IMR-90 (cell line): ENCODE measurements at regions not wholly inside any gene's neighbourhood (a gene's known extent, or its start where the extent isn't known, plus 50 kb on each side); places are given as distances from the start of the nearest gene placed in this dataset.

Source experiments
- CEBPB ChIP-seq: IDR thresholded peaks from 2 replicates; pipeline ENCODE4 v1.6.1; 2012; ENCODE audit warnings: low read depth, low read length, improper control_type of control experiment
- CHD1 ChIP-seq: IDR thresholded peaks from 2 replicates; pipeline ENCODE4 v1.6.1; 2012; ENCODE audit warnings: low read depth, low read length, improper control_type of control experiment
- CTCF ChIP-seq: conservative IDR thresholded peaks from 2 replicates; pipeline ENCODE4 v1.5.1; 2012; ENCODE audit warnings: mild to moderate bottlenecking, low read depth, low read length, improper control_type of control experiment
- FOS ChIP-seq: fragments of 150-350 bp; IDR thresholded peaks from 2 replicates; pipeline ENCODE4 v1.6.1; 2016; ENCODE audit warnings: low read depth, low read length
- MAZ ChIP-seq: IDR thresholded peaks from 2 replicates; pipeline ENCODE4 v1.6.1; 2012; ENCODE audit warnings: low read depth, mild to moderate bottlenecking, low read length, improper control_type of control experiment, moderate library complexity, borderline replicate concordance
- MXI1 ChIP-seq: IDR thresholded peaks from 2 replicates; pipeline ENCODE4 v1.6.1; 2012; ENCODE audit warnings: low read depth, mild to moderate bottlenecking, low read length, moderate library complexity, borderline replicate concordance
- POLR2A ChIP-seq: IDR thresholded peaks from 2 replicates; pipeline ENCODE4 v1.6.1; 2012; ENCODE audit warnings: mild to moderate bottlenecking, low read depth, low read length
- RAD21 ChIP-seq: IDR thresholded peaks from 2 replicates; pipeline ENCODE4 v1.6.1; 2012; ENCODE audit warnings: low read length, improper control_type of control experiment
- RCOR1 ChIP-seq: IDR thresholded peaks from 2 replicates; pipeline ENCODE4 v1.6.1; 2012; ENCODE audit warnings: mild to moderate bottlenecking, low read length, improper control_type of control experiment; ENCODE audit not compliant: insufficient replicate concordance
- RFX5 ChIP-seq: IDR thresholded peaks from 2 replicates; pipeline ENCODE4 v1.8.0; 2012; ENCODE audit warnings: low read depth, mild to moderate bottlenecking, low read length, moderate library complexity
- SMC3 ChIP-seq: fragments of 150-350 bp; IDR thresholded peaks from 2 replicates; pipeline ENCODE4 v1.6.1; 2016; ENCODE audit warnings: low read depth, mild to moderate bottlenecking, antibody characterized with exemption, low read length, moderate library complexity
- USF2 ChIP-seq: fragments of 150-350 bp; IDR thresholded peaks from 2 replicates; pipeline ENCODE4 v1.6.1; 2017; ENCODE audit warnings: mild to moderate bottlenecking, antibody characterized with exemption, low read length, low read depth
- TF ChIP-seq, protein P1 (sequence below): fragments of 150-350 bp; IDR thresholded peaks from 2 replicates; pipeline ENCODE4 v1.6.1; 2016; ENCODE audit warnings: low read depth, mild to moderate bottlenecking, low read length, moderate library complexity, borderline replicate concordance

- TF ChIP-seq CEBPB (no peak), POLR2A (no peak), CTCF (no peak), RAD21 (no peak), SMC3 (no peak), FOS (no peak), MAZ (no peak), RCOR1 (no peak), MXI1 (no peak), USF2 (no peak), RFX5 (no peak), CHD1 (no peak)
- TF ChIP-seq, protein P1, sequence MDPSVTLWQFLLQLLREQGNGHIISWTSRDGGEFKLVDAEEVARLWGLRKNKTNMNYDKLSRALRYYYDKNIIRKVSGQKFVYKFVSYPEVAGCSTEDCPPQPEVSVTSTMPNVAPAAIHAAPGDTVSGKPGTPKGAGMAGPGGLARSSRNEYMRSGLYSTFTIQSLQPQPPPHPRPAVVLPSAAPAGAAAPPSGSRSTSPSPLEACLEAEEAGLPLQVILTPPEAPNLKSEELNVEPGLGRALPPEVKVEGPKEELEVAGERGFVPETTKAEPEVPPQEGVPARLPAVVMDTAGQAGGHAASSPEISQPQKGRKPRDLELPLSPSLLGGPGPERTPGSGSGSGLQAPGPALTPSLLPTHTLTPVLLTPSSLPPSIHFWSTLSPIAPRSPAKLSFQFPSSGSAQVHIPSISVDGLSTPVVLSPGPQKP, result no peak
These were observed 144.6 kb downstream of the UTRN start for GRCh38 chr6:144429753-144430152.
